ENCODE measurements at regions not wholly inside any gene's neighbourhood (a gene's known extent, or its start where the extent isn't known, plus 50 kb on each side); places are given as distances from the start of the nearest gene placed in this dataset.

DNA sequence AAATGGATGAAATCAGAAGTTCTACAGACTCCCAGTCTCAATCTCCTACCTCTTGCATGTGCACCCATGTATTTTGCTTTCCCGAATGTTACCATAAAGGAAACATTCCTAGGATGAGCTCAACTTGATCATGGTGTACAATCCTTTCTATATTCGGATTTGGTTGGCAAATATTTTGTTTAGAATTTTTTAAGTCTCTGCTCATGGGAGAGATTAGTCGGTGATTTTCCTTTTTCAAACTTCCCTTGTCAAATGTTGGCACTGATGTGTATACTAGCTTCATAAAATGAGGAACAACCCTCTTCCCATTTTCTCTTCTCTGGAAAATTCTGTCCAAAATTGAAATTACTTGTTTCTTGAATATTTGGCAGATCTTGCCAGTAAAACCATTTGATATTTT, 317.6 kb upstream of the RASGRP1 start:
- TF ChIP-seq, protein P1, sequence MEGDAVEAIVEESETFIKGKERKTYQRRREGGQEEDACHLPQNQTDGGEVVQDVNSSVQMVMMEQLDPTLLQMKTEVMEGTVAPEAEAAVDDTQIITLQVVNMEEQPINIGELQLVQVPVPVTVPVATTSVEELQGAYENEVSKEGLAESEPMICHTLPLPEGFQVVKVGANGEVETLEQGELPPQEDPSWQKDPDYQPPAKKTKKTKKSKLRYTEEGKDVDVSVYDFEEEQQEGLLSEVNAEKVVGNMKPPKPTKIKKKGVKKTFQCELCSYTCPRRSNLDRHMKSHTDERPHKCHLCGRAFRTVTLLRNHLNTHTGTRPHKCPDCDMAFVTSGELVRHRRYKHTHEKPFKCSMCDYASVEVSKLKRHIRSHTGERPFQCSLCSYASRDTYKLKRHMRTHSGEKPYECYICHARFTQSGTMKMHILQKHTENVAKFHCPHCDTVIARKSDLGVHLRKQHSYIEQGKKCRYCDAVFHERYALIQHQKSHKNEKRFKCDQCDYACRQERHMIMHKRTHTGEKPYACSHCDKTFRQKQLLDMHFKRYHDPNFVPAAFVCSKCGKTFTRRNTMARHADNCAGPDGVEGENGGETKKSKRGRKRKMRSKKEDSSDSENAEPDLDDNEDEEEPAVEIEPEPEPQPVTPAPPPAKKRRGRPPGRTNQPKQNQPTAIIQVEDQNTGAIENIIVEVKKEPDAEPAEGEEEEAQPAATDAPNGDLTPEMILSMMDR (IDR thresholded peaks at IDR 0.05; ENCODE audit: low read depth, low read length, missing control alignments) = no peak
- no peak for DNase-seq (ENCODE audit: low read depth)
- no peak overlapping the region for H3K4me3 ChIP-seq (ENCODE audit: low read depth, low read length)

- TF ChIP-seq, protein P1 (IDR thresholded peaks at IDR 0.05; ENCODE audit: low read depth, low read length, missing control alignments) = no peak
- no peak for DNase-seq (ENCODE audit: low read depth)
- H3K4me3 ChIP-seq (ENCODE audit: low read depth, low read length) = no peak overlapping the region
Observed at GRCh38 chr15:38883987-38884386, 319.4 kb upstream of the RASGRP1 start.

DNA sequence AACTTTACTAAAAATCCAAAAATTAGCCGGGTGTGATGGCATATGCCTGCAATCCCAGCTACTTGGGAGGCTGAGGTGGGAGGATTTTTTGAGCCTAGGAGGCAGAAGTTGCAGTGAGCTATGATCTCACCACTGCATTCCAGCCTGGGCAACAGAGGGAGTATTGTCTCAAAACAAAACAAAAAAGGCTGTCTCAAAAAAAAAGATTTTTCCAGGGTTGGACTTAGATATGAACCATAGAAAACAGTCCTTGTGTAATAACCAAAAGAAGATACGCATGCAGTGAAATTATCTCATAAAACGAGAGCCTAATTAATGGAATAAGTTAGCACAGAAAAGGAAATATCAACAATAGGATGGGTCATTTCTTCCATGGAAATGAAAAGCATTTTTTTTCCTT, 320.4 kb upstream of the RASGRP1 start:
- TF ChIP-seq, protein P1 (IDR thresholded peaks at IDR 0.05; ENCODE audit: low read depth, low read length, missing control alignments) = no peak
- DNase-seq (ENCODE audit: low read depth) = no peak
- H3K4me3 ChIP-seq (ENCODE audit: low read depth, low read length) = no peak overlapping the region

- TF ChIP-seq, protein P1 (IDR thresholded peaks at IDR 0.05; ENCODE audit: low read depth, low read length, missing control alignments) = no peak
Observed at GRCh38 chr15:38885471-38885952, 320.9 kb upstream of the RASGRP1 start.

GRCh38 chr15:38886315-38887163, 321.9 kb upstream of the RASGRP1 start:
- no peak for DNase-seq (ENCODE audit: low read depth)
- no peak overlapping the region for H3K4me3 ChIP-seq (ENCODE audit: low read depth, low read length)
- TF ChIP-seq, protein P1 (IDR thresholded peaks at IDR 0.05; ENCODE audit: low read depth, low read length, missing control alignments) = no peak

More at GRCh38 chr15:38885471-38885952, 320.9 kb upstream of the RASGRP1 start:
- no peak for DNase-seq (ENCODE audit: low read depth)
- H3K4me3 ChIP-seq (ENCODE audit: low read depth, low read length) = no peak overlapping the region

DNA sequence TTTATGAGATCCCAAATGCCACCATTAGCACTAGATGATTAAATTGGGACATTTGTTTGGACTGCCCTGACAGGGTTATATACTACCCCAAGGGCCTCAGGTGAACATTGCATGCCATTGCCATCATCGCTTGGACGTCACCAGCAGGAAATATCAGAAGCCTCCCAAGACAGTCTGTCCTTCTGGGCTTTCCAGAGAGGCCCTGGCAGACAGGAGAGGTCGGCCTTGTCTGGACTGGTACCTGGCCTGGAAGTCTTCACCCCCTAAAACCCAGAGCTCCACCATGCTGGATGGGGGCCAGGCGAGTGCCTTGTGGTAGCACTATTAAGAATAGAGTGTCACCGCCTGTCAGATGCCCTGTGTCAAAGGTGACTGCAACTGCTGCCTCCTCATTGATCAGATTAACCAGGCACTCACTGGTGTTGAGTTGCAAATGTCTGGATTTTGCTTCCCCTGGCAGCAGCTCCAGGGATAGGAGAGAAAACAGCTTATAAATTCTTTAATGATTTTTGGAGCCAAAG, 324.1 kb upstream of the RASGRP1 start:
- TF ChIP-seq, protein P1 (IDR thresholded peaks at IDR 0.05; ENCODE audit: low read depth, low read length, missing control alignments) = no peak
- DNase-seq (ENCODE audit: low read depth) = no peak
- H3K4me3 ChIP-seq (ENCODE audit: low read depth, low read length) = no peak overlapping the region
